ENCODE measurements at regions not wholly inside any gene's neighbourhood (a gene's known extent, or its start where the extent isn't known, plus 50 kb on each side); places are given as distances from the start of the nearest gene placed in this dataset.

GRCh38 chr6:164308339-164308738, 893.8 kb downstream of the QKI start:
- H3K27me3 ChIP-seq = no peaks in the 10 kb centered on the region
- H3K4me1 ChIP-seq = no peaks in the 10 kb centered on the region
- DNase-seq (no peak), ATAC-seq (no peak)
- no peak overlapping the region for H3K27ac ChIP-seq
- intact Hi-C loops (cut with DNase I) = no loop called here
- no peaks in the 10 kb centered on the region for H3K9me3 ChIP-seq
- no peak for TF ChIP-seq POLR2A (IDR thresholded peaks at IDR 0.05)
- TF ChIP-seq CTCF (IDR thresholded peaks at IDR 0.05) = no peak
- H3K36me3 ChIP-seq = no peaks in the 10 kb centered on the region
- H3K4me3 ChIP-seq = no peak overlapping the region

- H3K4me1 ChIP-seq = no peaks in the 10 kb centered on the region
- DNase-seq = no peak
- H3K9me3 ChIP-seq = no peaks in the 10 kb centered on the region
- no peaks in the 10 kb centered on the region for H3K36me3 ChIP-seq
- H3K27me3 ChIP-seq = no peaks in the 10 kb centered on the region
- 44% methylated on average over 5 of the region's 5 CpGs for WGBS (ENCODE audit: insufficient coverage, low coverage, low lambda C conversion rate, missing lambda C conversion rate)
- intact Hi-C loops (cut with DNase I) = loop anchor here in 1 of 2 donors (5.0 kb wide), 1 partner anchor 296 kb away; no protein-coding TSS in a partner anchor
- TF ChIP-seq POLR2A (IDR thresholded peaks at IDR 0.05) (no peak), CTCF (IDR thresholded peaks at IDR 0.05) (no peak)
- H3K4me3 ChIP-seq = no peak overlapping the region
- ATAC-seq = peak in 2 of 4 donors; percentile 70 to 77
- H3K27ac ChIP-seq = no peak overlapping the region
Observed at GRCh38 chr6:164303102-164303964, 888.8 kb downstream of the QKI start.

GRCh38 chr6:164296411-164296810, 881.9 kb downstream of the QKI start:
- no peaks in the 10 kb centered on the region for H3K36me3 ChIP-seq
- no peaks in the 10 kb centered on the region for H3K9me3 ChIP-seq

GRCh38 chr6:164294047-164294784, 879.7 kb downstream of the QKI start:
- H3K4me3 ChIP-seq = no peak overlapping the region
- H3K9me3 ChIP-seq = no peaks in the 10 kb centered on the region
- WGBS (ENCODE audit: insufficient coverage, low coverage, low lambda C conversion rate, missing lambda C conversion rate) = 75% methylated on average over 8 of the region's 9 CpGs
- no peaks in the 10 kb centered on the region for H3K27me3 ChIP-seq
- intact Hi-C loops (cut with DNase I) = no loop called here
- ATAC-seq (no peak), DNase-seq (no peak)
- no peaks in the 10 kb centered on the region for H3K36me3 ChIP-seq
- H3K27ac ChIP-seq = no peak overlapping the region
- H3K4me1 ChIP-seq = no peaks in the 10 kb centered on the region
- no peak for TF ChIP-seq CTCF (IDR thresholded peaks at IDR 0.05)
- TF ChIP-seq POLR2A (IDR thresholded peaks at IDR 0.05) = no peak

More at GRCh38 chr6:164296411-164296810, 881.9 kb downstream of the QKI start:
- 73% methylated on average over 4 of the region's 4 CpGs for WGBS (ENCODE audit: insufficient coverage, low coverage, low lambda C conversion rate, missing lambda C conversion rate)
- ATAC-seq (no peak), DNase-seq (no peak)
- TF ChIP-seq POLR2A (IDR thresholded peaks at IDR 0.05) (no peak), CTCF (IDR thresholded peaks at IDR 0.05) (no peak)
- intact Hi-C loops (cut with DNase I) = no loop called here
- no peaks in the 10 kb centered on the region for H3K4me1 ChIP-seq
- no peaks in the 10 kb centered on the region for H3K27me3 ChIP-seq
- H3K27ac ChIP-seq = no peak overlapping the region
- no peak overlapping the region for H3K4me3 ChIP-seq
